PFSK-1 (cell line): ENCODE measurements at regions not wholly inside any gene's neighbourhood (a gene's known extent, or its start where the extent isn't known, plus 50 kb on each side); places are given as distances from the start of the nearest gene placed in this dataset.

Experiments used
- FOXP2 ChIP-seq: optimal IDR thresholded peaks from 2 replicates; pipeline ENCODE3; 2011; ENCODE audit warnings: borderline replicate concordance, control low read depth, inconsistent platforms; ENCODE audit not compliant: insufficient read depth; ENCODE audit errors: extremely low read length, extremely low read depth
- POLR2AphosphoS5 ChIP-seq: IDR thresholded peaks from 2 replicates; pipeline ENCODE4 v1.6.1; 2012; ENCODE audit warnings: low read depth, mild to moderate bottlenecking, control low read depth, low read length, moderate library complexity
- SIN3A ChIP-seq: IDR thresholded peaks from 2 replicates; pipeline ENCODE4 v1.6.1; 2012; ENCODE audit warnings: mild to moderate bottlenecking, low read length, moderate library complexity, borderline replicate concordance; ENCODE audit not compliant: insufficient read depth
- TAF1 ChIP-seq: IDR thresholded peaks from 2 replicates; pipeline ENCODE4 v1.6.1; 2012; ENCODE audit warnings: low read length, control low read depth, borderline replicate concordance; ENCODE audit not compliant: insufficient read depth
- TF ChIP-seq, protein P1 (sequence below), 2 experiments: IDR thresholded peaks; 2 replicates each; pipeline versions ENCODE4 v1.6.1 to v1.8.0; 2011 to 2012; ENCODE audit warnings: low read depth in 2 of 2, low read length in 2 of 2, control low read depth in 1 of 2, inconsistent platforms in 1 of 2, mild to moderate bottlenecking in 1 of 2, moderate library complexity in 1 of 2; ENCODE audit not compliant: insufficient read depth in 1 of 2

DNA sequence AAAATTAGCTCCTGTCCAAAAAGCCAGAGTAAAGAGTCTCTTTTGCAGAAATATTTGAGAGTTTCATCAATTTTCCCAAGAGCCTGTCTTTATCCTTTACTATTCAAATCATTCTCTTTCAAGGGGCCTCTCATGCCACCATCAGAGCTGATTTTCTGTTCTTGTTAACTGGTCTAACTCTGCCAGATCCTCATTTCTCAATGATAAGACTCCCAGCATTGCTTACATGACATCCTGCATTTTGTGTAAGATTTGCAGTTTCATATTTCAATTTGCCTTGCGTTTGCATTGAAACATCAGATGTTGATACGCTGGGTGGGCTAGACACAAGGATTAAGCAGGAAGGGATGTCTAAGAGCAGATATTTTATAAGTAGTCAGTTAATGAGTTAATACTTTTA, 228.7 kb downstream of the TBL1XR1 start:
- no peak for TF ChIP-seq POLR2AphosphoS5
- no peak for TF ChIP-seq TAF1
- TF ChIP-seq, protein P1, sequence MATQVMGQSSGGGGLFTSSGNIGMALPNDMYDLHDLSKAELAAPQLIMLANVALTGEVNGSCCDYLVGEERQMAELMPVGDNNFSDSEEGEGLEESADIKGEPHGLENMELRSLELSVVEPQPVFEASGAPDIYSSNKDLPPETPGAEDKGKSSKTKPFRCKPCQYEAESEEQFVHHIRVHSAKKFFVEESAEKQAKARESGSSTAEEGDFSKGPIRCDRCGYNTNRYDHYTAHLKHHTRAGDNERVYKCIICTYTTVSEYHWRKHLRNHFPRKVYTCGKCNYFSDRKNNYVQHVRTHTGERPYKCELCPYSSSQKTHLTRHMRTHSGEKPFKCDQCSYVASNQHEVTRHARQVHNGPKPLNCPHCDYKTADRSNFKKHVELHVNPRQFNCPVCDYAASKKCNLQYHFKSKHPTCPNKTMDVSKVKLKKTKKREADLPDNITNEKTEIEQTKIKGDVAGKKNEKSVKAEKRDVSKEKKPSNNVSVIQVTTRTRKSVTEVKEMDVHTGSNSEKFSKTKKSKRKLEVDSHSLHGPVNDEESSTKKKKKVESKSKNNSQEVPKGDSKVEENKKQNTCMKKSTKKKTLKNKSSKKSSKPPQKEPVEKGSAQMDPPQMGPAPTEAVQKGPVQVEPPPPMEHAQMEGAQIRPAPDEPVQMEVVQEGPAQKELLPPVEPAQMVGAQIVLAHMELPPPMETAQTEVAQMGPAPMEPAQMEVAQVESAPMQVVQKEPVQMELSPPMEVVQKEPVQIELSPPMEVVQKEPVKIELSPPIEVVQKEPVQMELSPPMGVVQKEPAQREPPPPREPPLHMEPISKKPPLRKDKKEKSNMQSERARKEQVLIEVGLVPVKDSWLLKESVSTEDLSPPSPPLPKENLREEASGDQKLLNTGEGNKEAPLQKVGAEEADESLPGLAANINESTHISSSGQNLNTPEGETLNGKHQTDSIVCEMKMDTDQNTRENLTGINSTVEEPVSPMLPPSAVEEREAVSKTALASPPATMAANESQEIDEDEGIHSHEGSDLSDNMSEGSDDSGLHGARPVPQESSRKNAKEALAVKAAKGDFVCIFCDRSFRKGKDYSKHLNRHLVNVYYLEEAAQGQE (IDR thresholded peaks at IDR 0.05; ENCODE audit: insufficient read depth in 1 of 2, low read depth in 2 of 2, low read length in 2 of 2): no peak
- TF ChIP-seq SIN3A: no peak
- TF ChIP-seq FOXP2: no peak
